ENCODE measurements at regions not wholly inside any gene's neighbourhood (a gene's known extent, or its start where the extent isn't known, plus 50 kb on each side); places are given as distances from the start of the nearest gene placed in this dataset.
"Not testable (repeated sequence)": the region's sequence is repeated elsewhere in the genome, so short reads cannot be mapped to it uniquely, and the experiment has no call there.

DNA sequence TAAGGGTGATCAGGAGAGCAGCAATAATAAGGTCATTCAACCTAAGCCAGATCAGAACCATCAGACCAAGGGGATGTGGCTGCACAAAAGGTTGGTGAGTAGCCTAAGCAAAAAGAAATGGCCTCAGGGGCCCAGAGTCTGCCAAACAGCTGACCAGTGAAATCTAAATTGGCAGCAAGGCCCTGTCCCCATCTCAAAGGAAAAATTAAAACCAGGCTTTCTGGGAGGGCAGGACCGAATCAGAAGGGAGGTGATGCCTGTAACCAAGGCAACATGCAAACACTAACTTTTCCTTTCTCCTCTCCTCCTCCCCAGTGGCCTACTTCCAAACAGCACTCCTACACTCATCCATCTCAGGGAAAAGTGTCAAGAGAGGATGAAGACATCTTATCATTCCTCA is 256.4 kb downstream of the NUAK1 start:
- no peaks in the 10 kb centered on the region for H3K36me3 ChIP-seq
- no peaks in the 10 kb centered on the region for H3K9me3 ChIP-seq
- H3K4me1 ChIP-seq (ENCODE audit: control insufficient read depth in 1 of 2, insufficient read depth in 1 of 2, low read depth in 1 of 2, low read length in 1 of 2) = no peaks in the 10 kb centered on the region
- TF ChIP-seq, protein P1, sequence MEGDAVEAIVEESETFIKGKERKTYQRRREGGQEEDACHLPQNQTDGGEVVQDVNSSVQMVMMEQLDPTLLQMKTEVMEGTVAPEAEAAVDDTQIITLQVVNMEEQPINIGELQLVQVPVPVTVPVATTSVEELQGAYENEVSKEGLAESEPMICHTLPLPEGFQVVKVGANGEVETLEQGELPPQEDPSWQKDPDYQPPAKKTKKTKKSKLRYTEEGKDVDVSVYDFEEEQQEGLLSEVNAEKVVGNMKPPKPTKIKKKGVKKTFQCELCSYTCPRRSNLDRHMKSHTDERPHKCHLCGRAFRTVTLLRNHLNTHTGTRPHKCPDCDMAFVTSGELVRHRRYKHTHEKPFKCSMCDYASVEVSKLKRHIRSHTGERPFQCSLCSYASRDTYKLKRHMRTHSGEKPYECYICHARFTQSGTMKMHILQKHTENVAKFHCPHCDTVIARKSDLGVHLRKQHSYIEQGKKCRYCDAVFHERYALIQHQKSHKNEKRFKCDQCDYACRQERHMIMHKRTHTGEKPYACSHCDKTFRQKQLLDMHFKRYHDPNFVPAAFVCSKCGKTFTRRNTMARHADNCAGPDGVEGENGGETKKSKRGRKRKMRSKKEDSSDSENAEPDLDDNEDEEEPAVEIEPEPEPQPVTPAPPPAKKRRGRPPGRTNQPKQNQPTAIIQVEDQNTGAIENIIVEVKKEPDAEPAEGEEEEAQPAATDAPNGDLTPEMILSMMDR (IDR thresholded peaks at IDR 0.05) = no peak
- no peak overlapping the region for H3K4me3 ChIP-seq (ENCODE audit: low read depth in 1 of 2, low read length in 1 of 2)
- H3K27me3 ChIP-seq = no peaks in the 10 kb centered on the region
- no peak overlapping the region for H3K27ac ChIP-seq

DNA sequence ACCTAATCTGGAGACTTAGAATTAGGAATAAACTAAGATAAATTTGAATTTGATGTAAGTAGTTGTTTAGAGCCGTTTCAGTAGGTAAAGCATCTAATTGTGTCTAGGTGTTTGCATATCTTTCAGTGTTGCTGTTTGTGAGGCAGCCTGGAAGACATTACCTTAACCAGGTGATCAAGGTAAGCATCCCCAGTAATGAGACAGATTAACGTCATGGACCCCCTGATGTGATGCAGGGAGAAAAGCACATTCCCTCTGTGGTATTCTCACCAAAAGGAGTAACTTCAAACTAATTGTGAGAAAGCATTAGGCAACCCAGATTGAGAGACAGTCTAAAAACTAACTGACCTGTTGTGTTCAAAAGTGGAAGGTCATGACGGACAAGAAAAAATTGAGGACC is 251.6 kb downstream of the NUAK1 start:
- Histone ChIP-seq H3K27ac (no peak overlapping the region), H3K9me3 (no peaks in the 10 kb centered on the region), H3K27me3 (no peaks in the 10 kb centered on the region), H3K36me3 (no peaks in the 10 kb centered on the region), H3K4me3 (ENCODE audit: low read depth in 1 of 2, low read length in 1 of 2) (no peak overlapping the region), H3K4me1 (ENCODE audit: control insufficient read depth in 1 of 2, insufficient read depth in 1 of 2, low read depth in 1 of 2, low read length in 1 of 2) (peaks cover 0 to 4% of the 10 kb centered on the region in 2 experiments)
- TF ChIP-seq, protein P1 (IDR thresholded peaks at IDR 0.05) = no peak

DNA sequence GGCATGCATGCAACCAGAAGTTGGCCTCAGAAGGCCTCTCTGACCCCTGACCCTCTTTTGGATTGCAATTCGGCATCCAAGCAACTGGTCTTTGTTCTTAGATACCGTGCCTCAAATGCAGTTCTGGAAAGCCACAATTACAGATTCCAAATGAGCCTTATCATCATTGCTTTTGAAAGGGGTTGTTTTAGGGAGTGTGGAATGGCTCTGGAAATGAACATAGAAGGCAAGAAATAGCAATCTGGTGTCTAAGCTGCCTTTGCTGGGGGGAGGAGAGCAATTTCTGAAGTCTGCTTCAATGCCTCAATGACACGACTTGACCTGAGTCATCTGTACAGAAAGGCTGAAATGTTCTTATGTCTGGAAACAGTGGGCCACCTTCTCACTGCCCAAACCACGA is 250.1 kb downstream of the NUAK1 start:
- no peak overlapping the region for H3K4me3 ChIP-seq (ENCODE audit: low read depth in 1 of 2, low read length in 1 of 2)
- no peaks in the 10 kb centered on the region for H3K27me3 ChIP-seq
- H3K4me1 ChIP-seq (ENCODE audit: control insufficient read depth in 1 of 2, insufficient read depth in 1 of 2, low read depth in 1 of 2, low read length in 1 of 2) = peaks cover 0 to 4% of the 10 kb centered on the region in 2 experiments
- H3K9me3 ChIP-seq = no peaks in the 10 kb centered on the region
- no peaks in the 10 kb centered on the region for H3K36me3 ChIP-seq
- H3K27ac ChIP-seq = peak overlapping the region; percentile 52
- TF ChIP-seq, protein P1 (IDR thresholded peaks at IDR 0.05) = no peak

DNA sequence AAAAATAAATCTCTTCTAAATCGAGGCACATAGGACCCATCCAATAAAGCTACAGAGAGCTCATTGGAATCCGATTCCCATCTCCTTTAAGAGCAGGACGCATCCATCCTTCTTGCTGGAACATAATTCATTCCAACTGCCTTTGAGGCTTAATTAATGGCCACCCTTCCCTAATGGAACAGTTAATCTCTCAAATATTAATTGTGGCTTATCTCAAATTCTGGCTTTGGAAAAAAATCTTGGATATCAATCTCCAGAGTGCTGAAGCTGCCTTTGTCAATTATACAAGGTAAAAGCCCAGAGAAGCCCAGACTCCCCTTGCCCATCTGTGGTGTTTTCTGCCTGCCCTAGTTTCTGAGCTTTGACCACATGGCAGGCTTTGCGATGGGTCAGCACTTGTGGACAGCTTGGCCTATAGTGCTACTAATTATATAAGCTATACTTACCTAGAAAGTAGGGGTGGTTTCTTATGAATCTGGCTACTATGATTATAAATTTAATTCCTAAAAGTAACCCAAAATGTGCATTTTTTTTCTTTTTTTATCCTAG is 246.3 kb downstream of the NUAK1 start:
- H3K36me3 ChIP-seq = no peaks in the 10 kb centered on the region
- peaks cover 0 to 4% of the 10 kb centered on the region in 2 experiments for H3K4me1 ChIP-seq (ENCODE audit: control insufficient read depth in 1 of 2, insufficient read depth in 1 of 2, low read depth in 1 of 2, low read length in 1 of 2)
- no peaks in the 10 kb centered on the region for H3K9me3 ChIP-seq
- no peak overlapping the region for H3K27ac ChIP-seq
- no peak overlapping the region for H3K4me3 ChIP-seq (ENCODE audit: low read depth in 1 of 2, low read length in 1 of 2)
- no peaks in the 10 kb centered on the region for H3K27me3 ChIP-seq
- TF ChIP-seq, protein P1 (IDR thresholded peaks at IDR 0.05) = no peak

DNA sequence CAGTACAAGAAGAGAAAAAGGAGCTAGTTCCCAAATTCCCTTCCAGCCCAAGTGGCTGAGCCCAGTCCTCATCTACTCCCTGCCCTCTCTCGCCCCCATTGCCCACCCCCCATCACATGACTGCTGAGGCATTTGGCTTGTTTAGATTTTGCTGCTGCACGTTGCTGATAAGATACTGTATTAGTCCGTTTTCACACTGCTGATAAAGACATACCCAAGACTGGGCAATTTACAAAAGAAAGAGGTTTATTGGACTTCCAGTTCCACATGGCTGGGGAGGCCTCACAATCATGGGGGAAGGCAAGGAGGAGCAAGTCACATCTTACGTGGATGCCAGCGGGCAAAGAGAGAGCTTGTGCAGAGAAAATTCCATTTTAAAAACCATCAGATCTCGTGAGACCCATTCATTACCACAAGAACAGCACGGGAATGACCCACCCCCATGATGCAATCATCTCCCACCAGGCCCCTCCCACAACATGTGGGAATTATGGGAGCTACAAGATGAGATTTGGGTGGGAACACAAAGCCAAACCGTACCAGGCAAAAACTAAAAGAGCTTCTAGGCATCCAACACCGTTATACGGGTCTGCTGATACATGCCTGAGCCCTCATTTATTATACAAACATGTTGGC is 243.4 kb downstream of the NUAK1 start:
- H3K36me3 ChIP-seq; H3K27me3 ChIP-seq; H3K27ac ChIP-seq; H3K4me1 ChIP-seq (ENCODE audit: control insufficient read depth in 1 of 2, insufficient read depth in 1 of 2, low read depth in 1 of 2, low read length in 1 of 2); H3K4me3 ChIP-seq (ENCODE audit: low read depth in 1 of 2, low read length in 1 of 2); H3K9me3 ChIP-seq: not testable (repeated sequence)

DNA sequence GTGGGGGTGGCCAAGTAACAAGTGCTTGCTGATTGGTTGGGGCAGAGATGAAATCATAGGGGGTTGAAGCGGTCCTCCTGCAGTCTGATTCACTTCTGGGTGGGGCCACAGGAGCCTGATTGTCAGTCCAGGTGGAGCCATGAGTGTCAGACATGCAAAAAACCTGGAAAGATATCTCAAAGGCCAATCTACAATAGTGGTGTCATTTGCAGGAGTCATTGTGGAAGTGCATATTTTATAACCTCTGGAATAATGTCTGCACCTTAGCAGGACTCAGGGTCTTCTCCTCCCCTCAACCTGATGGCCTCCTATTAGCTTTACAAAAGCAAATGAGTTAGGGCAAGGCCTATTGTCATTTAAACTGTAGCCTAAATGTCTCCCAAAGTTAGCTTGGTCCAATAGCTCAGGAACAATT is 241.4 kb downstream of the NUAK1 start:
- Histone ChIP-seq H3K27ac (no peak overlapping the region), H3K27me3 (no peaks in the 10 kb centered on the region), H3K4me1 (ENCODE audit: control insufficient read depth in 1 of 2, insufficient read depth in 1 of 2, low read depth in 1 of 2, low read length in 1 of 2) (no peaks in the 10 kb centered on the region), H3K36me3 (no peaks in the 10 kb centered on the region), H3K9me3 (no peaks in the 10 kb centered on the region), H3K4me3 (ENCODE audit: low read depth in 1 of 2, low read length in 1 of 2) (no peak overlapping the region)
- TF ChIP-seq, protein P1 (IDR thresholded peaks at IDR 0.05) = no peak

DNA sequence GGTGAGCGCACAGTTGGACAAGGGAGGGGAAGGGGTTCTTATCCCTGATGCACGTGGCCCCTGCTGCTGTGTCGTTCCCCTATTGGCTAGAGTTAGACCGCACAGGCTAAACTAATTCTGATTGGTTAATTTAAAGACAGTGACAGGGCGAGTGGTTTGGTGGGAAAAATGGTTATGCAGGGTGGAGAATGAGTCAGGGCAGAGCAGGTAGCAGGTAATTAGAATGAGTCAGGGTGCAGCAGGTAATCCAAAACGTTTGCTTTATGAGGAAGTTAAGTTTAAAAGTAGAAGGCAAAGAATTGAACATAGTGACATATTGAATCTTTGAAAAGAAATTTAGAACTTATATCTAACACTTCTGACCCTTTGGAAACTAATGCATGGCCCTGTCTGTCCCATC is 240.5 kb downstream of the NUAK1 start:
- not testable (repeated sequence) for H3K36me3 ChIP-seq; H3K27ac ChIP-seq; H3K4me1 ChIP-seq (ENCODE audit: control insufficient read depth in 1 of 2, insufficient read depth in 1 of 2, low read depth in 1 of 2, low read length in 1 of 2); H3K4me3 ChIP-seq (ENCODE audit: low read depth in 1 of 2, low read length in 1 of 2); H3K27me3 ChIP-seq; H3K9me3 ChIP-seq

All from neutrophil (primary cell).